ENCODE measurements at regions not wholly inside any gene's neighbourhood (a gene's known extent, or its start where the extent isn't known, plus 50 kb on each side); places are given as distances from the start of the nearest gene placed in this dataset.

- DNase-seq = no peak
These were observed 99.7 kb upstream of the LRRC3B start for GRCh38 chr3:26522919-26523318.

- DNase-seq = no peak
These were observed 97.6 kb upstream of the LRRC3B start for GRCh38 chr3:26525013-26525412.

GRCh38 chr3:26535151-26535550 is 87.4 kb upstream of the LRRC3B start:
- no peak for DNase-seq

- no peak for DNase-seq
These were observed 85.6 kb upstream of the LRRC3B start for GRCh38 chr3:26536955-26537354.

GRCh38 chr3:26550413-26550812 is 72.2 kb upstream of the LRRC3B start:
- no peak for DNase-seq

- no peak for DNase-seq
These were observed 65.9 kb upstream of the LRRC3B start for GRCh38 chr3:26556637-26557036.

GRCh38 chr3:26558257-26558656 is 64.3 kb upstream of the LRRC3B start:
- no peak for DNase-seq

- peak; percentile 16 for DNase-seq
These were observed 63.3 kb upstream of the LRRC3B start for GRCh38 chr3:26559227-26559626.

- DNase-seq = no peak
These were observed 62.5 kb upstream of the LRRC3B start for GRCh38 chr3:26560081-26560480.

GRCh38 chr3:26562021-26562768 is 60.4 kb upstream of the LRRC3B start:
- no peak for DNase-seq
